Loucy (cell line): ENCODE measurements at regions not wholly inside any gene's neighbourhood (a gene's known extent, or its start where the extent isn't known, plus 50 kb on each side); places are given as distances from the start of the nearest gene placed in this dataset.

Source experiments
- EZH2phosphoT487 ChIP-seq: fragments of 200-600 bp; IDR thresholded peaks from 2 replicates; pipeline ENCODE4 v1.6.1; 2018; ENCODE audit warnings: antibody characterized with exemption, mild to moderate bottlenecking, moderate library complexity, borderline replicate concordance
- TF ChIP-seq, protein P1 (sequence below): fragments of 200-600 bp; sonication (generic); conservative IDR thresholded peaks from 2 replicates; pipeline ENCODE4 v1.5.1; 2014; ENCODE audit warnings: mild to moderate bottlenecking, antibody characterized with exemption, low read length

DNA sequence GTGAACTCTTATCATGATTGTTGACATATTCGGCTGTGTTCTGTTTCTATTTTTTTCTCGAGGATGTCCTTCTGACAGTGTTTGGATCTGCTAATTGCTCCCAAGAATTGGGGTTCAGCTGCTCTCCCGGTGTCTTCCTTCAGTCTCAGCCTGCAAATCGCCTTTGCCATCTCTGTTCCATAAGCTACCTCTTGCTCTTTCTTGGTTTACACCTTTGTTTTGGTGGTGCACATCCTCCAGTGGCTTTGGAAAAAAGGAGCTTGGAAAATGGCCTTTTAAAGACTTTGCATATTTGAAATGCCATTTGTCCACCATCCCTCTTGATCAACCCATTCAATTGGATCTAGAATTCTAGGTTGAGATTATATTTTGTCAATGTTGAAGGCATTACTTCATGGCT lies 137.2 kb downstream of the URI1 start:
- TF ChIP-seq, protein P1, sequence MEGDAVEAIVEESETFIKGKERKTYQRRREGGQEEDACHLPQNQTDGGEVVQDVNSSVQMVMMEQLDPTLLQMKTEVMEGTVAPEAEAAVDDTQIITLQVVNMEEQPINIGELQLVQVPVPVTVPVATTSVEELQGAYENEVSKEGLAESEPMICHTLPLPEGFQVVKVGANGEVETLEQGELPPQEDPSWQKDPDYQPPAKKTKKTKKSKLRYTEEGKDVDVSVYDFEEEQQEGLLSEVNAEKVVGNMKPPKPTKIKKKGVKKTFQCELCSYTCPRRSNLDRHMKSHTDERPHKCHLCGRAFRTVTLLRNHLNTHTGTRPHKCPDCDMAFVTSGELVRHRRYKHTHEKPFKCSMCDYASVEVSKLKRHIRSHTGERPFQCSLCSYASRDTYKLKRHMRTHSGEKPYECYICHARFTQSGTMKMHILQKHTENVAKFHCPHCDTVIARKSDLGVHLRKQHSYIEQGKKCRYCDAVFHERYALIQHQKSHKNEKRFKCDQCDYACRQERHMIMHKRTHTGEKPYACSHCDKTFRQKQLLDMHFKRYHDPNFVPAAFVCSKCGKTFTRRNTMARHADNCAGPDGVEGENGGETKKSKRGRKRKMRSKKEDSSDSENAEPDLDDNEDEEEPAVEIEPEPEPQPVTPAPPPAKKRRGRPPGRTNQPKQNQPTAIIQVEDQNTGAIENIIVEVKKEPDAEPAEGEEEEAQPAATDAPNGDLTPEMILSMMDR: no peak
- TF ChIP-seq EZH2phosphoT487: no peak
